Lung (tissue), 11 donors: ENCODE measurements at regions not wholly inside any gene's neighbourhood (a gene's known extent, or its start where the extent isn't known, plus 50 kb on each side); places are given as distances from the start of the nearest gene placed in this dataset.

Source experiments
- ATAC-seq: fragments of 200-7000 bp; cut with Tn5 transposase; one replicate; pipeline ENCODE4 v1.9.1; 2020; ENCODE audit warnings: moderate number of reproducible peaks; ENCODE audit not compliant: insufficient read depth, low FRiP score
- DNase-seq, 3 donors: peaks; one replicate each; pipeline ENCODE4 v3.0.0-alpha.2; 2013 to 2017
- H3K27ac ChIP-seq, 2 donors: one replicate each; pipeline ENCODE4 v1.5.1; 2013; ENCODE audit warnings: mild to moderate bottlenecking in 2 of 2, moderate library complexity in 2 of 2, control low read depth in 1 of 2, inconsistent platforms in 1 of 2, low read depth in 1 of 2, low read length in 1 of 2
- H3K27me3 ChIP-seq, 3 donors: one replicate each; pipeline ENCODE4 v1.5.1; 2013; ENCODE audit warnings: low read length in 2 of 3; ENCODE audit not compliant: control insufficient read depth in 3 of 3, insufficient read depth in 3 of 3
- H3K36me3 ChIP-seq, 4 donors: one replicate each; pipeline ENCODE4 v1.5.1; 2013; ENCODE audit warnings: low read length in 4 of 4, mild to moderate bottlenecking in 1 of 4, moderate library complexity in 1 of 4; ENCODE audit not compliant: control insufficient read depth in 4 of 4, insufficient read depth in 4 of 4
- H3K4me1 ChIP-seq, 5 donors: one replicate each; pipeline ENCODE4 v1.5.1; 2013; ENCODE audit warnings: low read length in 5 of 5, mild to moderate bottlenecking in 2 of 5, moderate library complexity in 1 of 5; ENCODE audit not compliant: control insufficient read depth in 5 of 5, insufficient read depth in 5 of 5
- H3K4me3 ChIP-seq: one replicate; pipeline ENCODE4 v1.5.1; 2013; ENCODE audit warnings: mild to moderate bottlenecking, control low read depth, moderate library complexity
- H3K9ac ChIP-seq, 2 donors: one replicate each; pipeline ENCODE4 v1.5.1; 2013; ENCODE audit warnings: low read length in 2 of 2, control low read depth in 1 of 2; ENCODE audit not compliant: insufficient read depth in 1 of 2
- H3K9me3 ChIP-seq, 4 donors: one replicate each; pipeline ENCODE4 v1.5.1; 2013; ENCODE audit warnings: low read length in 3 of 4, mild to moderate bottlenecking in 1 of 4, moderate library complexity in 1 of 4; ENCODE audit not compliant: control insufficient read depth in 4 of 4, insufficient read depth in 3 of 4
- WGBS, 2 donors: extraction: QIAGEN DNeasy Blood & Tissue Kit; methylation state at CpG; one replicate each; pipeline ENCODE4 v1.1.7; 2013; 5-methylcytosine and 5-hydroxymethylcytosine counted together
- TF ChIP-seq, protein P1 (sequence below): IDR thresholded peaks from 2 replicates; pipeline ENCODE4 v1.5.1; 2012; ENCODE audit warnings: mild to moderate bottlenecking; ENCODE audit errors: control extremely low read depth, extremely low read depth
- donor health status: control.
- donor health status: control.
- donor health status: Bipolar disorder and iron deficiency.
- donor health status: healthy.
- donor health status: DM: yes; HTN: yes; CAD: no.

DNA sequence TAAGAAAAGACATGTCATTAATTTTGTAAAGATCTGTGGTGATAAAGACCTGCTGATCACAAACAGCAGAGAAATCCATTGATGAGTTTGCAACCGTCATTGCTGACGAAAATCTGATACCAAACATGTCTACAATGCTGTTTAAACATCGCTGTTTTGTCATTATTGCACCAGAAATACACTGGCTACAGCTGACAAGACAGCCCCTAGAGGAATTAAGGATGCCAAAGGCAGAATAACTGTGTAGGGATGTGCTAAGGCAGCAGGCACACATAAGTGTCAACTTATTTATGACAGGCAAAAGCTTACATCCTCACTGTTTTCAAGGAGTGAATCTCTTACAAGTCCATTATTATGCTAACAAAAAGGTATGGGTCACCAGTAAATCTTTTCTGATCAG is 439.3 kb downstream of the TLE1 start:
- H3K27me3 ChIP-seq = no peaks in the 10 kb centered on the region
- 88 to 89% methylated on average over 3 of the region's 3 CpGs for WGBS, 2 donors

DNA sequence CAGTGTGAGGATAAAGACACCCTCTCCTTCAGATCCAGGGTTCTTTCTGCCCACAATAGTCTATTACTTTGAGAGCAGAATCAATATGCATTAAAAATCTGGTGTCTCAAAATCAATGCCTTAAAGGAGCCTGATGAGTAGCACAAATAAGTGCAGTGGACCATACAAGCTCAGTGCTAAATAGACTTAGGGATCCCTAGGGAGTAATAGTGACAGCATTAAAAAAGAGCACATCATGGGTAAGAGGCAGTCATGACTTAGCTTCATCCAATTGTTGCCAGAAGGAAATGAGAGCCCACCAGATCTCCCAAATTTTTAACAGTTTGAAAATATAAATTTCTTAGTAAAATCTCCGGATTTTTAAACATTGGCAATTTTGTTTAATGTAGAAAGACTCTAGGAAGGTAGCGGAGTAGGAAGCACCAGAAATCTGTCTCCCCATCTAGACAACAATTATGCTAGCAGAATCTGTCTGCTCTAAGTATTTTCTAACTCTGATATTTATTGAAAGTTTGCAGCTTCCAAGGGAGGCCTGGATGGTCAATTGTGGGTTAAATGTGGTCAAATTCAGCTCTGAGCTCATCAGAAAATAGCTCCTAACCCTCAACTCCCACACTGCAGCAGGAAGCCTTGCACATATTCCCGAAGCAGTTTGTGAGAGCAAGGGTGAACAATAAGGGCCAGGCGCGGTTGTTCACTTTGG is 443.9 kb downstream of the TLE1 start:
- no peak overlapping the region for H3K4me3 ChIP-seq
- no peak for DNase-seq
- no peak for ATAC-seq
- WGBS, 2 donors = 86 to 90% methylated on average over 5 of the region's 5 CpGs
- TF ChIP-seq, protein P1, sequence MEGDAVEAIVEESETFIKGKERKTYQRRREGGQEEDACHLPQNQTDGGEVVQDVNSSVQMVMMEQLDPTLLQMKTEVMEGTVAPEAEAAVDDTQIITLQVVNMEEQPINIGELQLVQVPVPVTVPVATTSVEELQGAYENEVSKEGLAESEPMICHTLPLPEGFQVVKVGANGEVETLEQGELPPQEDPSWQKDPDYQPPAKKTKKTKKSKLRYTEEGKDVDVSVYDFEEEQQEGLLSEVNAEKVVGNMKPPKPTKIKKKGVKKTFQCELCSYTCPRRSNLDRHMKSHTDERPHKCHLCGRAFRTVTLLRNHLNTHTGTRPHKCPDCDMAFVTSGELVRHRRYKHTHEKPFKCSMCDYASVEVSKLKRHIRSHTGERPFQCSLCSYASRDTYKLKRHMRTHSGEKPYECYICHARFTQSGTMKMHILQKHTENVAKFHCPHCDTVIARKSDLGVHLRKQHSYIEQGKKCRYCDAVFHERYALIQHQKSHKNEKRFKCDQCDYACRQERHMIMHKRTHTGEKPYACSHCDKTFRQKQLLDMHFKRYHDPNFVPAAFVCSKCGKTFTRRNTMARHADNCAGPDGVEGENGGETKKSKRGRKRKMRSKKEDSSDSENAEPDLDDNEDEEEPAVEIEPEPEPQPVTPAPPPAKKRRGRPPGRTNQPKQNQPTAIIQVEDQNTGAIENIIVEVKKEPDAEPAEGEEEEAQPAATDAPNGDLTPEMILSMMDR = no peak
- no peaks in the 10 kb centered on the region for H3K36me3 ChIP-seq
- H3K27me3 ChIP-seq = no peaks in the 10 kb centered on the region
- H3K27ac ChIP-seq = no peak overlapping the region
- H3K9ac ChIP-seq = no peak overlapping the region
- H3K4me1 ChIP-seq = peaks cover 0 to 6% (median 0%) of the 10 kb centered on the region in 5 donors
- H3K9me3 ChIP-seq = peaks cover 0 to 3% (median 1%) of the 10 kb centered on the region in 4 donors

More for the DNA sequence above, 439.3 kb downstream of the TLE1 start:
- Histone ChIP-seq H3K4me1 (no peaks in the 10 kb centered on the region), H3K4me3 (no peak overlapping the region), H3K9me3 (peaks cover 0 to 3% (median 1%) of the 10 kb centered on the region in 4 donors), H3K9ac (no peak overlapping the region), H3K27ac (no peak overlapping the region), H3K36me3 (no peaks in the 10 kb centered on the region)
- ATAC-seq = no peak
- DNase-seq = no peak
- TF ChIP-seq, protein P1 = no peak

DNA sequence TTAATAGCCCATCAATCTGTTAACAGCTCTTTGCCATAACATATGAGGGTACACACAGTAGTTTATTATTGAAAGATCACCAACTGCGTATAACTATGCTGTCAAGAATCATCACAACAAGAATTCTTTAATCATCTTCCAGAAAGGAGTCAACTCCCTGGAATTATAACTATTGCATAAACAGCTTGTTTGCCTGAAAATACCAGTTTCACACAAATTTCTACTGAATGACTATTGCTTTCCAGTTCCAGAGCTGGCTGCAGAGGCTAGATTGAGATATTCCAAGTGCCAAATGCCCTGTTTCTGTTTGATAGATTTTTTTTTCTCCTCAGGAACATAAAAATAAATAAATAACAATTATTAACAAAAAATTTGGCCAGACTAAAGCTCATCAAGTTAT is 444.7 kb downstream of the TLE1 start:
- Histone ChIP-seq H3K4me1 (peaks cover 0 to 6% (median 0%) of the 10 kb centered on the region in 5 donors), H3K9me3 (peaks cover 0 to 2% (median 0%) of the 10 kb centered on the region in 4 donors), H3K27me3 (no peaks in the 10 kb centered on the region), H3K27ac (no peak overlapping the region), H3K36me3 (no peaks in the 10 kb centered on the region), H3K4me3 (no peak overlapping the region), H3K9ac (no peak overlapping the region)
- TF ChIP-seq, protein P1 = no peak
- no peak for ATAC-seq
- DNase-seq = peak in 2 of 3 donors; percentile 4 to 19
- WGBS, 2 donors = 74 to 81% methylated on average over 1 of the region's 1 CpG
